ENCODE measurements at regions not wholly inside any gene's neighbourhood (a gene's known extent, or its start where the extent isn't known, plus 50 kb on each side); places are given as distances from the start of the nearest gene placed in this dataset.
"Not testable (repeated sequence)": the region's sequence is repeated elsewhere in the genome, so short reads cannot be mapped to it uniquely, and the experiment has no call there.

- H3K4me3 ChIP-seq (ENCODE audit: low read length); H3K27me3 ChIP-seq (ENCODE audit: insufficient read depth, low read length, poor library complexity, severe bottlenecking); H3K36me3 Mint-ChIP-seq; H3K9me3 Mint-ChIP-seq; H3K4me1 Mint-ChIP-seq; DNase-seq; H3K4me3 Mint-ChIP-seq; H3K27ac ChIP-seq (ENCODE audit: low read depth, low read length); CTCF ChIA-PET; H3K4me1 ChIP-seq (ENCODE audit: insufficient read depth, low read length); H3K27ac Mint-ChIP-seq; POLR2A ChIA-PET; H3K36me3 ChIP-seq (ENCODE audit: insufficient read depth, low read length); H3K9me3 ChIP-seq (ENCODE audit: low read length); H3K27me3 Mint-ChIP-seq: not testable (repeated sequence)
Measured at GRCh38 chr5:13579091-13579490, 365.4 kb downstream of the DNAH5 start.

- H3K36me3 Mint-ChIP-seq; H3K27ac Mint-ChIP-seq; H3K4me1 Mint-ChIP-seq; H3K4me1 ChIP-seq (ENCODE audit: insufficient read depth, low read length); H3K4me3 ChIP-seq (ENCODE audit: low read length); POLR2A ChIA-PET; DNase-seq; CTCF ChIA-PET; H3K4me3 Mint-ChIP-seq; H3K27me3 Mint-ChIP-seq; H3K27me3 ChIP-seq (ENCODE audit: insufficient read depth, low read length, poor library complexity, severe bottlenecking); H3K27ac ChIP-seq (ENCODE audit: low read depth, low read length); H3K9me3 ChIP-seq (ENCODE audit: low read length); H3K9me3 Mint-ChIP-seq; H3K36me3 ChIP-seq (ENCODE audit: insufficient read depth, low read length): not testable (repeated sequence)
Measured at GRCh38 chr5:13578311-13579039, 366.0 kb downstream of the DNAH5 start.

- Mint-ChIP-seq H3K4me3 (no peak overlapping the region), H3K9me3 (peaks cover 0 to 11% (median 4%) of the 10 kb centered on the region in 5 donors), H3K27ac (no peak overlapping the region), H3K36me3 (no peaks in the 10 kb centered on the region), H3K4me1 (no peaks in the 10 kb centered on the region), H3K27me3 (peaks cover 0 to 2% of the 10 kb centered on the region in 2 donors)
- ChIA-PET CTCF (no interaction called here), POLR2A (no interaction called here)
- H3K27me3 ChIP-seq (ENCODE audit: insufficient read depth, low read length, poor library complexity, severe bottlenecking) = no peaks in the 10 kb centered on the region
- no peak overlapping the region for H3K4me3 ChIP-seq (ENCODE audit: low read length)
- no peak for DNase-seq
- H3K4me1 ChIP-seq (ENCODE audit: insufficient read depth, low read length) = no peaks in the 10 kb centered on the region
- no peak overlapping the region for H3K27ac ChIP-seq (ENCODE audit: low read depth, low read length)
- H3K9me3 ChIP-seq (ENCODE audit: low read length) = no peaks in the 10 kb centered on the region
- H3K36me3 ChIP-seq (ENCODE audit: insufficient read depth, low read length) = no peaks in the 10 kb centered on the region
Measured at GRCh38 chr5:13574574-13574973, 369.9 kb downstream of the DNAH5 start.

GRCh38 chr5:13572163-13572562 lies 372.3 kb downstream of the DNAH5 start:
- H3K4me3 ChIP-seq (ENCODE audit: low read length) = no peak overlapping the region
- H3K4me1 ChIP-seq (ENCODE audit: insufficient read depth, low read length) = no peaks in the 10 kb centered on the region
- H3K9me3 ChIP-seq (ENCODE audit: low read length) = no peaks in the 10 kb centered on the region
- H3K27ac ChIP-seq (ENCODE audit: low read depth, low read length) = no peak overlapping the region
- Mint-ChIP-seq H3K9me3 (peaks cover 0 to 13% (median 5%) of the 10 kb centered on the region in 5 donors), H3K27ac (no peak overlapping the region), H3K4me1 (no peaks in the 10 kb centered on the region), H3K36me3 (no peaks in the 10 kb centered on the region), H3K4me3 (no peak overlapping the region), H3K27me3 (peaks cover 0 to 2% of the 10 kb centered on the region in 2 donors)
- POLR2A ChIA-PET = no interaction called here
- H3K27me3 ChIP-seq (ENCODE audit: insufficient read depth, low read length, poor library complexity, severe bottlenecking) = no peaks in the 10 kb centered on the region
- no peak for DNase-seq
- H3K36me3 ChIP-seq (ENCODE audit: insufficient read depth, low read length) = no peaks in the 10 kb centered on the region
- CTCF ChIA-PET = no interaction called here

GRCh38 chr5:13569090-13569715 lies 375.3 kb downstream of the DNAH5 start:
- Mint-ChIP-seq H3K36me3 (no peaks in the 10 kb centered on the region), H3K4me3 (no peak overlapping the region), H3K27me3 (peaks cover 0 to 2% of the 10 kb centered on the region in 2 donors), H3K9me3 (peaks cover 0 to 15% (median 5%) of the 10 kb centered on the region in 5 donors), H3K27ac (no peak overlapping the region), H3K4me1 (no peaks in the 10 kb centered on the region)
- H3K4me1 ChIP-seq (ENCODE audit: insufficient read depth, low read length) = no peaks in the 10 kb centered on the region
- CTCF ChIA-PET = no interaction called here
- no peaks in the 10 kb centered on the region for H3K9me3 ChIP-seq (ENCODE audit: low read length)
- H3K27ac ChIP-seq (ENCODE audit: low read depth, low read length) = no peak overlapping the region
- no peak overlapping the region for H3K4me3 ChIP-seq (ENCODE audit: low read length)
- POLR2A ChIA-PET = no interaction called here
- H3K27me3 ChIP-seq (ENCODE audit: insufficient read depth, low read length, poor library complexity, severe bottlenecking) = no peaks in the 10 kb centered on the region
- H3K36me3 ChIP-seq (ENCODE audit: insufficient read depth, low read length) = no peaks in the 10 kb centered on the region
- no peak for DNase-seq

- no peak overlapping the region for H3K27ac Mint-ChIP-seq
- H3K4me1 Mint-ChIP-seq = no peaks in the 10 kb centered on the region
- H3K36me3 Mint-ChIP-seq = no peaks in the 10 kb centered on the region
- no peak overlapping the region for H3K4me3 Mint-ChIP-seq
- ChIA-PET POLR2A (no interaction called here), CTCF (no interaction called here)
- no peak overlapping the region for H3K27ac ChIP-seq (ENCODE audit: low read depth, low read length)
- peaks cover 0 to 2% of the 10 kb centered on the region in 2 donors for H3K27me3 Mint-ChIP-seq
- peaks cover 0 to 15% (median 5%) of the 10 kb centered on the region in 5 donors for H3K9me3 Mint-ChIP-seq
- H3K36me3 ChIP-seq (ENCODE audit: insufficient read depth, low read length) = no peaks in the 10 kb centered on the region
- H3K4me3 ChIP-seq (ENCODE audit: low read length) = no peak overlapping the region
- no peaks in the 10 kb centered on the region for H3K4me1 ChIP-seq (ENCODE audit: insufficient read depth, low read length)
- H3K9me3 ChIP-seq (ENCODE audit: low read length) = no peaks in the 10 kb centered on the region
- no peak for DNase-seq
- no peaks in the 10 kb centered on the region for H3K27me3 ChIP-seq (ENCODE audit: insufficient read depth, low read length, poor library complexity, severe bottlenecking)
Measured at GRCh38 chr5:13567819-13568218, 376.7 kb downstream of the DNAH5 start.

- H3K27me3 ChIP-seq (ENCODE audit: insufficient read depth, low read length, poor library complexity, severe bottlenecking) = no peaks in the 10 kb centered on the region
- CTCF ChIA-PET = no interaction called here
- H3K9me3 ChIP-seq (ENCODE audit: low read length) = no peaks in the 10 kb centered on the region
- POLR2A ChIA-PET = no interaction called here
- Mint-ChIP-seq H3K4me1 (no peaks in the 10 kb centered on the region), H3K27me3 (peaks cover 0 to 2% of the 10 kb centered on the region in 2 donors), H3K4me3 (no peak overlapping the region), H3K9me3 (peaks cover 0 to 15% (median 4%) of the 10 kb centered on the region in 5 donors), H3K27ac (no peak overlapping the region), H3K36me3 (no peaks in the 10 kb centered on the region)
- no peaks in the 10 kb centered on the region for H3K36me3 ChIP-seq (ENCODE audit: insufficient read depth, low read length)
- DNase-seq = no peak
- no peaks in the 10 kb centered on the region for H3K4me1 ChIP-seq (ENCODE audit: insufficient read depth, low read length)
- no peak overlapping the region for H3K27ac ChIP-seq (ENCODE audit: low read depth, low read length)
- H3K4me3 ChIP-seq (ENCODE audit: low read length) = no peak overlapping the region
Measured at GRCh38 chr5:13566871-13567339, 377.6 kb downstream of the DNAH5 start.

- H3K27me3 ChIP-seq (ENCODE audit: insufficient read depth, low read length, poor library complexity, severe bottlenecking) = no peaks in the 10 kb centered on the region
- no peak for DNase-seq
- Mint-ChIP-seq H3K9me3 (peaks cover 3 to 20% (median 4%) of the 10 kb centered on the region in 5 donors), H3K4me3 (no peak overlapping the region), H3K36me3 (no peaks in the 10 kb centered on the region), H3K27me3 (no peaks in the 10 kb centered on the region), H3K4me1 (no peaks in the 10 kb centered on the region), H3K27ac (no peak overlapping the region)
- POLR2A ChIA-PET = no interaction called here
- no peak overlapping the region for H3K27ac ChIP-seq (ENCODE audit: low read depth, low read length)
- H3K9me3 ChIP-seq (ENCODE audit: low read length) = no peaks in the 10 kb centered on the region
- CTCF ChIA-PET = no interaction called here
- no peak overlapping the region for H3K4me3 ChIP-seq (ENCODE audit: low read length)
- no peaks in the 10 kb centered on the region for H3K4me1 ChIP-seq (ENCODE audit: insufficient read depth, low read length)
- no peaks in the 10 kb centered on the region for H3K36me3 ChIP-seq (ENCODE audit: insufficient read depth, low read length)
Measured at GRCh38 chr5:13558408-13558807, 386.1 kb downstream of the DNAH5 start.
